HG03565 (cell line): ENCODE measurements at regions not wholly inside any gene's neighbourhood (a gene's known extent, or its start where the extent isn't known, plus 50 kb on each side); places are given as distances from the start of the nearest gene placed in this dataset.

ENCODE experiments used
- ATAC-seq: cut with Tn5 transposase; IDR thresholded peaks from one replicate; pipeline ENCODE4 v1.9.1; 2021; ENCODE audit warnings: mild to moderate bottlenecking, moderate library complexity; ENCODE audit not compliant: unreplicated experiment

DNA sequence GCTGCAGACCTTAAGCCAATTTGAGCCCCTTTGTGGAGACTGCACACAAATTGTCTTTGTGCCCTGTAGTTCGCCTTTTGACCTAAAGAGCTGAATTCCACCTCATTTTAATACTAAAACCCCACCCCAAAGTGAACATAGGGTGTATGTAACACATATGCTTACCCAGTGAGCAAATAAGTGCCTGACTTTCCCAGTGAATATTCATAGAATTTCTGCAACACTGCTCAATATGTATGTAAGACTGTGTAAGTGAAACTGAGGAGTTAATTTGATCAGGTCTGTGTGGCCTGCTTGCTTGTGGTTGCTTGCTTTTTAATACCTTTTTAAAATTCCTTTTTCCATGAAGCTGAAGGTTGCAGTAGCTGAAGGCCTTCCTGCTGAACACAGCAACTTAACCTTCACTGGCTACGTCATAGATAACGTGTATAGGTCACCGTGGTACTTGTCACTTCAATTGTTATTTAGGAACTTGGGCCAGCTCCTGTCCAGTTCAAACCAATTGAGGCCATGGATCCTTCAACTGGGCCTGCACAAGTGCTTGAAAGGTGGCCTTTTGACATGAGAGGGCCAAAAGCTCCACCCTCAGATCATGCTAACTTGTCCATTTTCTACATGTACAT, 131.7 kb upstream of the BTBD3 start:
- ATAC-seq, result no peak

DNA sequence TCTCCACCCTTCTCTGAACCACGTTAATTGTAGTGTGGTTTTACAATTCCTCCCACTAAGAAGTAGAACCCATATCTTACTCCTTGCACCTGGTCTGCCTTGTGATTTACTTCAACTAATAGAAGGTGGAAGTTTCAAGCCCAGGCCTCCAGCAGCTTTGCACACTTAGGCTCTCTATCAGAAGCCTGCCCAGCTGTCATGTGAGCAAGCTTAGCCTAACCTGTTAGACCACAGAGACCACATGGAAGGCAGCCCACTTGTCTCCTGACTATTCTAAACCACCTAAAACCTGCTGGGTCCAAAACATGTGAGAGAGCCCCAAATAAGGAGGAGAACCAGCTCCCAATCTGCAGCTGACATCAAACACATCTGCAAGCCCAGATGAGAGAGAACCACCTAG, 127.6 kb upstream of the BTBD3 start:
- no peak for ATAC-seq

DNA sequence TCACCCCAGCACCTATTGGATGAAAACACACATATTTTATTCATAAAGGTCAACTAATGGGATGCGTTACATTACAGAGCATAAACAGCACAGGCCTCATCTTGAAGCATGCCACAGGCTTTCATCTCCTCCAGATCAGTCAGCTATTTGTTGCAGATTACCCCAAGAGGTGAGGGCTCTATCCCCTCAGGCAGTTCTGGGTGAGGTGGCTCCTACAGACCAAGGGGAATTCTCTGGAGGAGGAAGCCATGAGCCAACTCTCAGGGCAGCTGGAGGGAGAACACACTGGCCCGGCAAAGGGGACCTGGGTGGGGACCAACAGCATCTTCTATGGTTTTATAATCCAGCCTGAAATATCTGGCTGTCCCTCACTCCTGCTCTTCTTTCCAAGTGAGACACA, 126.4 kb upstream of the BTBD3 start:
- no peak for ATAC-seq

DNA sequence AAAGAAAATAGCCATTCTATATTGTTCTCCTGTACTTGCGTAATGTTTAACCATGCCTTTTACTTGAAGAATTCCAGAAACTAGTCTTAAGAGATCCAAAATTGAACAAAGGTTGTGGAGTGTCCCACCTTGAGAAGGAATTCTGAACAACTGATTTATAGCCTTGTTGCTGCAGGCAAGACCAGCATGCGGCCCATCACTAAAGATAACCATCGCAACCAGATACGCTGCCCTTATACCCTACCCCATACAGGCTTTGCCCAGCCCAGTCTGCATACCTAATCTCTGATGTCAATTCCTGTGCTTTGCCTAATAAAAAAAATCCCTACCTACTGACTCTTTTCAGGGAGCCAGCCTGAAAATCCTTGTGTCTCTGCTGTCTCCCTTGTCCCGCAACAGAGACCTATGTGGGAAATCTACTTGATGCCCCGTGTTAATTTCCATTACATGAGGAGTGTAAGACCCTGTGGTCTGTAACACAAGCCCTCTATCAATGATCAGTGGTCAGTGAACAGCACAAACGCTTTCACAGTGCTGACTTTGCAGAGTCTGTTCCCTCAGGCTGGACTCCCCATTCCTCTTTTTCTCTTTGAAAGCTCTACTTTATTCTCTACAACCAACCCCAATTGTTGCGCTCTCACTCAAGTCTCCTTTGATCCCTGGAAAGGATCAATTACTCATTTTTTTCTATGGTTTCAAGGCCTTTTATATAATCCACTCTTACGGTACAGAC, 125.7 kb upstream of the BTBD3 start:
- no peak for ATAC-seq

DNA sequence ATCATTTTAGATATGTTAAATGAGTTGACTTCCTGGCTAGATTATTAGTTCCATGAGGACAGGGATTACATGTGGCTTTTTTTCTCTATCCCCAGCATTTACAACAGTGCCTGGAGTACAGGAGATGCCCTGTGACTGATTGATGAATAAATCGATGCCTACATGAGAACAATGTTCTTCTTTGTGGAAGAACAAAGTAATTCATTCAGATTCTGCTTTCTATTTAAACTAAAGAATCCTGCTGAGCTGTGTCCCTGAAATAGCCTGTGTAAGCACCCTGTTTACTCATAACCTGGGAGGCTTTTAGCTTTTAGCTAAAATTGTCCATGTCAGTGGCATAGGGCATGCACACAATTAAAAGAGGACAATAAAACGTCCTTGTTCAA, 125.1 kb upstream of the BTBD3 start:
- no peak for ATAC-seq

DNA sequence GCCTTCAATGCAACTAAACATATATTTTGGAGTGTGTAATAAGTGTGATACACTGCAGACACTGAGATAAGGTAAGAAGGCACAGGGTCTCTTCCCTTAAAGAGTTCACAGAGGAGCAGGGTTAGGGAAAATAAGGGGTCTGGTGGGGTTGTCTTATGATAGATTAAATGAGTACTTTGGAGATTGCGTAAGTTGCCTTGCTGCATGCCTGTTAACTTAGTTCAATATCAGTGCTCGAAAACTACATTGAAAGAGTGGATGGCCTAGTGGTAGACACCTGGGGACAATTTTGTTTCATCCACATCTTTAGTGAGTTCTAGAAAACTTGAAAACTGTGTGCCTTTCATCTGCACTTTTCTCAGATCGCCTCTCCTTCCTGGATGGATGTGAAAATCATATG, 123.2 kb upstream of the BTBD3 start:
- ATAC-seq, result no peak

DNA sequence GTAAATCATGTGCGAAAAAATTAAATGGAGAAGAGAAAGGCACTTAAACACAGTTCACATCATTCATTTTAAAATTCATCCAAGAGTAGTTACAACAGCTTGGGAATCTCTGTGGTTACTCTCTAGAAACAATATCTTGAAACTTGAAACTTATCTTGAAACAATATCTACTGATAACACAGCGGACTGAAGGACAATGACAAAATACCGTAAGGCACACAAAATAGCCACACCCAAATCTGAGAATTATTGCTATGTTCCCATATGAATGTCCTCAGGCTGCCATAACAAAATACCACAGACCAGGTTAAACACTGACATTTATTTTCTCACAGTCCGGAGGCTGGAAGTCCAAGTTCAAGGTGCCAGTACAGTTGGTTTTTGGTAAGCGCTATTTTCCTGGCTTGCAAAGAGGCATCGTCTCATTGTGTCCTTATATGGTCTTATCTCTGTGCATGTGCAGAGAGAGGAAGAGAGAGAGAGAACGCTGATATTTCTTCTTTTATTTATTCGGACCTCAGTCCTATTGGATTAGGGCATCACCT, 122.5 kb upstream of the BTBD3 start:
- ATAC-seq, result no peak

DNA sequence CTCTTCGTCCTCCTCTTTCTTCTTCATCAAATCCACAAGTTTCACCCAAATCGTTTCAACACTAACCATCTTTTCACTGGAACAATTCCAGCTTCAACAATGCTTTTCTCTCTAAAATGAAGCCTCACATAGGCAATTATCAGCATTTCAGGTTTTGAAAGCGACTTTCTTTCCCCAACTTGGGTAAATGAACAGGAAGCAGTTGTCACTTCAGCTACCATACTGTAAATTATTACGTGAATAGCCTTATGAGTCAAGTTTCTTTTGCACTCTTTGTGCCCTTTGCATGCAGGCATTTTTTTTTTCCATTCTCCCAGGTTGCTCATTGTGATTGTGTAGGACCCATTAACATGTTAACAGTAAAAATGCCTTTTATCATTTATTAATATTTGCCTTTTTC, 121.7 kb upstream of the BTBD3 start:
- ATAC-seq, result no peak

DNA sequence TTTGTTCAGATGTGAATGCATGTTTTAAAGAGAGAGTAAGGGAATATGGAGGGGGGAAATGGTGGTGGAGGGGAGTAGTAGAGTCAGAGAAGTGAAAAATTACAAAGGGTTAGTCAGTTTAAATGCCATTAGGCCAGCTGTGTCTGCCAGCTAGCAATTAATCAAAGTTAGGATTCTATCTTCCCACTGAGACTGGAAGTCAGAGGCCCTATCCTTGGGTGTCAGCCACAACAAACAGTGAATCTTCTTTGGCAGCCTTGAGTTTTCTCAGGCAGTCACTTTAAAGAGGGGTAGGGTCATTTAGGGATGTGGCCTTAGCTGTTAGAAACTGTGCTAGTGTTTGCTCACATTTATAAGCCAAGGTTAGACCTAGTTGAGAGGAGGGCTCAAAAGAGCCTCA, 120.5 kb upstream of the BTBD3 start:
- no peak for ATAC-seq

DNA sequence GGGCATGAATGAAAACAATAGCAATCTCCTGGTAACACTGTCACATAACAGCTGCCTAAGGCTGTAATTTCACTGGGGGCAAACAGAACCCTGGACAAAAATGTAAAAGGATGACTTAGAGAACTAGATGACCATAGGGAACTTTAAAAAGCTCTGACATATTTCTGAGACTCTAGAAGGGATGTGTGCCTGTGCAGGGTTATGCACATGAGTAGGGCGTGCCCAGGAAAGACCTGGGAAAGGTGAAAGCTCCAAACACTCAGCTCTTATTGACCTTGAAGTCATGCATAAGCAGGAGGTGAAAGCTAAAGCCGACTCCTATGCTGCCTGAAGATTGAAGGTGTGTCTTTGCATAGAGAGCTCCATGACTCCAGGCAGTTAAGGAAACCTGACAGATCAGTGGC, 118.4 kb upstream of the BTBD3 start:
- no peak for ATAC-seq

DNA sequence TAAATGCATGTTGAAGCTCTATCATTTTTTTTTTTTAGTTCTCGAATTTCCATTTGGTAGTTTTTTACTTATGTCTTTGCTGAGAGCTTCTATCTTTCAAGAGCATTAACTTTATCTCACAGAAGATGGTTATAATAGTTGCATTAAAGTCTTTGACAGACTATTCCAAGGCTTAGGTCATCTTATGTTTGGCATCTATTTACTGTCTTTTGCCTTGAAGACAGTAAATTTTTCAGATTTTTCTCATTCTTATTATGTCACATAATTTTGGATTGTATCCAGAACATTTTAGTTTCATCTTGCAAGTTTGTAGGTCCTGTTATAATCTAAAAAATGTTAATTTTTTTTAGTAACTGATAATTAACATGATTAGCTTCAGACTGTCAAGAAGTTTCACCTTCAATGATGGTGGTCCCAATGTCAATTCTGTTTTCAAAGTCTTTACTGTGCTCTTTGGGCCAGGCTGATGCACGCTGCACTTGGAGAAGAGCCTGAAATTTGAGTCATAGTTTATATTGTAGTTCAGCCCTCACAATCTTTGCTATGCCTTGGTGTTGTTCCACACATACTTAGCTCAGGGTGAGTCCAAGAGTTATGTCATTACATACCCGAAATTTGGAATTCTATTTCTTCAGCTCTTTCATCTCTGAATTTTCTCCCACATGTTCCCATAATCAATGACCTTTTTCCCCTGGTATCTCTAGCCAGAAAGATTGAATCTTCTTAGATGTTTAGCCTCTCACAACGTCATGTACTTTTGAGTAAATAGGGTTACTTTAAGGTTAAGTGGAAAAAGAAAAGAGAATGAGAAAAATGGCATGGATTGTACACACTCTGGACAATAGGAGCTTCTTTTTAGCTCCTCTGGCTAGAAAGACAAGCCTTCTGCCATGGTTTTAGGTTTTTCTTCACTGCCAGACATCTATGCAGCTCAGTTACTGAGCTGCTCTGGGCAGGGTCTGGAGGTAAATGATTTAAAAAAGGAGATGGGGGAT, 110.3 kb upstream of the BTBD3 start:
- no peak for ATAC-seq

DNA sequence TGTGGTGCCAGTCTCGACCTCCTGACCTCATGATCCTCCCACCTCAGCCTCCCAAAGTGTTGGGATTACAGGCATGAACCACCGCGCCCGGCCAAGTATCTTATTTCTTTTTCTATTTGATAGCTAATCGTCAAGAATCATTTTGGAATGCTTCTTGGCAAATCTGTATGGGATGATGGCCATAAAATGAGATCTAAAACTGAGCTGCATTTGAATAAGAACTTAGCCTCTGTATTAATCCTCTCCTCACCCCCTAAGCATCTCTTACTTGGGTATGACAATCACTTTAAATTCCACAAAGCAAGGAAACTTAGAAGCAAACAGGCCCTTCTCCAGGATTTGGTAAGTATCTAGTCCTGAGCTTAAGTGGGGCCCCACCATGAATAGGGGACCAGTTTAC, 108.9 kb upstream of the BTBD3 start:
- no peak for ATAC-seq

DNA sequence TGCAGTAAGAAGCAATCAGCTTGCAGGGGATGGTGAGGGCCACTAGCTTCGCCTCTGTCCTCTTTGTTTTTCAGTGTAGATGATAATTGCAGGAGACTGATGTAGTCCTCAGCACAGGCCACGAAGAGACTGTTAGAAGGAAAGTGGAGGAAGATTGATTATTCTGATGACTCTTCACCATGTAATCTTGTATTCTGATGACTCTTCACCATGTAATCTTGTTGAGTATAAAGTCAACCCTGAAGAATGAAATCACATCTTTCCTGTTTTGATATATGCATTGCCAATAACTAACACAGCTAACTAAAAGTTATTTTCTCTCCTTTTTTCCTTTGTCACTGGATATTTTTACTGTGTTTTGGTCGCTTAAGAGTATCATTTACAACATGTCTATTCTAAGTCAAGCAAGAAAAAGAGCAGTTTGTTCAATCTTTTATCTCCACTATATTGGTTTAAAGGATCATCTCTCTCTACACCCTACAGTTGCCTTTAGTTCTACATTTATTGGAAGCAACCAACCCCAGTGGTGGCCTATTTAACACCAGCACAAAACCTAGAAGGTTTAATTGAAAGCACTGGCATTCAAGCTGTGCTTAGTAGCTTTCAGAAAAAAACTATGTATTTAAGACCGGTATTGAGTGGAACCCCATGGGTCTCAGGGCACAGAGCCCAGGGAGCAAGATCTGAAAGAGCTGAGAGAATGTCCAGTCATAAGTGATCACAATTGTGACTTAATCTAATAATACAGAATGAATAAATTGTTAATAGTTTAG, 107.2 kb upstream of the BTBD3 start:
- ATAC-seq, result no peak

DNA sequence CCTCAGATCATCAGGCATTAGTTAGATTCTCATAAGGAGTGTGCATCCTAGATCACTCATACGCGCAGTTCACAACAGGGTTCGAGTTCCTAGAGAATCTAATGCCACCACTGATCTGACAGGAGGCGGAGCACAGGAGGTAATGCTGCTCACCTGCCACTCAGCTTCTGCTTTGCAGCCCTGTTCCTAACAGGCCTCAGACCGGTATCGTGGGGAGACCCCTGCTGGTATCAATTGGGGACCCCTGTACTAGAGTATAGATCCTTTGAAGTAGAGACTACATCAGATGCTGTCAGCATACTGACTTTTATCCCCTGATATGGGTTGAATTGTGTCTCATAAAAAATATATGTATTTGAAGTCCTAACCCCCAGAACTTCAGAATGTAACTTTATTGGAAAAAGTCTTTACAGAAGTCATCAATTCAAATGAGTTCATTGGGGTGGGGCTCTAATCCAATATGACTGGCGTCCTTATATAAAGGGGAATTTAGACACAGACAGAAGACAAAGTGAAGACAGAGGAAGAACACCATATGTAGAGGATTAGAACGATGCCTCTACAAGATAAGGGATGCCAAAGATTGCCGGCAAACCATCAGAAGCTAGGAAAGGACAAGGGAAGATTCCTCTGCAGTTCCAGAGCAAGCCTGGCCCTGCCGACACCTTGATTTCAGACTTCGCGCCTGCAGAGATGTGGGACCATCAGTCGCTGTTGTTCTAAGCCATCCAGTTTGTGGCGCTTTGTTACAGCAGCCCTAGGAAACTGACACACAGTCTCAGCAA, 104.4 kb upstream of the BTBD3 start:
- ATAC-seq, result no peak

DNA sequence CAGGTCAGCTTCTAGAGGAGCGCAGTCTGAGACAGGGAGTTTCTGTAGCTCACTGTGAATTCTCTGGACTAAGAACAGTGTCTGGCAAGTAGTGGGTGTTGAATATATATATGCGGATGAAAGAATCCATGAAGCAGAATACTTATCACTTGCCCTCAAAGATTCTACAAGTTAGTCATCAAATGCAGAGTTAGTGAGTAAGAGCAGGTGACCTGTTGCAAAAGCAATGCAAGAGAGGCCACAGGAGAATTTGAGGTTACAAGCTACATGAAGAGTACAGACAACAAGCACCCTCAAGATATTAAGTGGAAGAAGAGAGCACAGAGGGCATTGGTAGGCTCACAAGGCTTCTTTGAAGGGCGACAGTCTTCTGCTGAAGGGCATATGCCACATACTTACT, 103.4 kb upstream of the BTBD3 start:
- ATAC-seq, result no peak

DNA sequence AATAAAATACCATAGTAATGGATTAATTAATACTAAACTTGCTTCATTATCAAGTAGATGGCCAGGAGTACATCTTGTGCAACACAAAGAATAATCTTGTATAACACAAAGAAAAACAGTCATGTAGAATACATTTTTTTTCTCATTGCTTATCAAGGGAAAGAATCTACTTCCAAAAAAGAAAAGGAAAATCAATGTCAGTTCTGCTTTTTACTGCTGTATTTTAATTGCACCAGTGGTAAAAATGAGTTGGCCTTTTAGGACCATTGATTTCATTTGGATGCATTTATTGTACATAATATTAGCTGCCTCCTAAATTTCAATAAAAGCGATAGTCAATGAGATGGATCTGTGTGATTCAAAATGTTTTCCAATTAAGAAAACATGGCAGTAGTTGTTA, 96.9 kb upstream of the BTBD3 start:
- ATAC-seq, result no peak

DNA sequence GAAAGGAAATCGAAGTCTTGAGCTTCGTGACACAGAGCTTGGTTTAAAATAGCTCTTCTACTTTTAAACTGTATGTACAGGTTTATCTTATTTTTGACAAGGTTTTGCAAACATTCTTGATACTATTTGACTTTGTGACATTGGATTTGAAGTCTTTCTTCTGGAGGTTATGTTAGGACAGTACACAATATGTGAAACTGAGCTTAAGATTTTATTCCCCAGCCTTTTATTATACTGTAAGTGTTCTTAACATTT, 95.2 kb upstream of the BTBD3 start:
- no peak for ATAC-seq

DNA sequence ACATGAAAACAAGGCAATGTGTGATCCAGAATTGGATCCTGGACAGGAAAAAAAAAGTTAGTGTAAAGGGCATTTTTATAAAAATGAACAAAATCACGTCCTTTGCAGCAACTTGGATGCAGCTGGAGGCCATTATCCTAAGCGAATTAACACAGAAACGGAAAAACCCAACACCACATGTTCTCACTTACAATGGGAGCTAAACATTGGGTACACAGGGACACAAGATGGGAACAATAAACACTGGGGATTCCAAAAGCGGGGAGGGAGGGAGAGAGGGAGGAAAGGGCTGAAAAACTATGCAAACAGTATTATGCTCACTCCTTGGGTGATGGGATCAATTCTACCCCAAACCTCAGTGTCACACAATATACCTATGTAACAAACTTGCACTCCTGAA, 91.4 kb upstream of the BTBD3 start:
- no peak for ATAC-seq

DNA sequence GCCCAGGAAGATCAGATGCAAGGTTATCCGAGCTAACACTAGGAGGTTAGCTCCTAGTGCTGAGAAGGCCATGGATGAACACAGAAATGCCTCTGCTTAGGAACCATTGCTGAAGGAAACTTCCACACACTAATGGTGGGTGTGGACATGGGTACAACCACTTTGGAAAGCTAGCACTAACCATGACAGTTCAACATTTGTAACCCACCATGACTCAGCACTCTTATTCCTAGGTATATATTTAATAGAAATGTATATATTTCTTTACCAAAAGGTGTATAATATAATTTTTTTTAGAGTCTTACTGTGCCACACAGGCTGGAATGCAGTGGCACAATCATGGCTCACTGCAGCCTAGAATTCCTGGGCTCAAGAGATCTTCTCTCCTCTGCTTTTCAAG, 85.3 kb upstream of the BTBD3 start:
- no peak for ATAC-seq

DNA sequence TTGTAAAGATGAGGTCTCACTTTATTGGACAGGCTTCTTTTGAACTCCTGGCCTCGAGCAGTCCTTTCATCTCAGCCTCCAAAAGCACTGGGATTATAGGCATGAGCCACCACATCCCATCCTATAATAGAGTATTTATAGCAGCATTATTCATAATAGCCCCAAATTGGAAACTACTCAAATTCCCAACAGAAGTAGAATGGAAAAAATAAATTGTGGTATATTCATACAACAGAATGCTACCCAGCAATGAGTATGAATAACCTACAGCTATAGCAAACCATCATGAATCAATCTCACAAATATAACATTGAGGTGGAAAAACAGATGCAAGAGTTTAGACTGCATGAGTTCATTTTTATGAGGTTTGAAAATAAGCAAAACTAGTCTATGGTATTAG, 84.8 kb upstream of the BTBD3 start:
- no peak for ATAC-seq
